AG04450 (cell line): ENCODE measurements at regions not wholly inside any gene's neighbourhood (a gene's known extent, or its start where the extent isn't known, plus 50 kb on each side); places are given as distances from the start of the nearest gene placed in this dataset.

Experiments
- CTCF ChIA-PET: fragments of 300-600, 350-600 bp; formaldehyde crosslinking; extraction: SDS; loops from one replicate; lab custom pipeline; 2022; ENCODE audit warnings: antibody characterized with exemption, inconsistent platforms; lab: Charles Lee
- POLR2A ChIA-PET: fragments of 350-600 bp; formaldehyde crosslinking; extraction: SDS; loops from one replicate; lab custom pipeline; 2021; ENCODE audit warnings: antibody characterized with exemption, inconsistent platforms; lab: Yijun Ruan, JAX
- DNase-seq: peaks from one replicate; pipeline ENCODE4 v3.0.0-alpha.2; 2011; ENCODE audit warnings: low read depth, low spot score
- H3K27ac ChIP-seq: one replicate; pipeline ENCODE4 v1.5.1; 2012; ENCODE audit warnings: low read depth, low read length, control low read depth
- H3K27me3 ChIP-seq: one replicate; pipeline ENCODE4 v1.6.0; 2012; ENCODE audit warnings: low read length; ENCODE audit not compliant: control insufficient read depth, insufficient read depth
- H3K4me3 ChIP-seq: 2 replicates; pipeline ENCODE4 v1.5.1; 2011; ENCODE audit warnings: mild to moderate bottlenecking, low read depth, low read length, control low read depth
- H3K9me3 ChIP-seq: 2 replicates; pipeline ENCODE4 v1.5.1; 2012; ENCODE audit warnings: low read length; ENCODE audit not compliant: control insufficient read depth, insufficient read depth
- TF ChIP-seq, protein P1 (sequence below): IDR thresholded peaks from 2 replicates; pipeline ENCODE4 v1.5.1; 2011; ENCODE audit warnings: low read depth, low read length, control low read depth, inconsistent platforms

DNA sequence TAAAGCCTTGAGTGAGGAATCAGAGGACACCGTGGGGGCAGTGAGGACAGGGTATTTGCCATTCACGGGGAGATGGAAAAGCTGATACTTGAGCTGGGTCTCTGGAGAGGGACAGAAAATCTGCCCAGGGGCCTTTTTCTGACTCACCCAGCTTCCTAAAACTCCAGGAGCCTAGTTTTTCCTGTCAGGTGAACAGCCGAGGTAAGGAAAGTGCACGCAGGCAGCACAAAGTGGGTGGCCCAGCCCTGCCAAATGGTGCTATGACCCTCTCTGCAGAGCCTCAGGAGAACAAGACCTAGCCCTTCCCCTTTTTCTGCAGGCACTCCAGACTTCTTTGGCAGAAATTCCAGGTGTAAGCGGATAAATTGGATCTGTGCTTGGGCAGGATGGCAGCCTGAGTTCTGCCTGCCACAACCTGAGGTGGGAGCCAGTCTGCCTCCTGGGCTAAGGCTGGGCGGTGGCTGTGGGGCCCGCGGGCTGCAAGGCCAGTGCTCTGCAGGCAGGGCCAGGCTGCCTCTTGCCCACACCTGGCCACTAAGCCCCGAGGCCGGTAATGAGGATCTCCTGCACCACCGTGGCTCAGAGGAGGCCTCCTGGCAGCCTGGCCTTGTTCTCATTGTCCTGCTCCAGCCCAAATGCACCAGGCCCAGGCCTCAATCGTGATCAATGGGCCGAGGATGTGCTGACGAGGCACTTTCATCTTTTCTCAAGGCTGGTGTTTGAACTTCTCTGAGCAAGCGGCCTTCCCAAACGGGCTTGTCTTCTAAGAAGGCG lies 72.9 kb upstream of the LMO1 start:
- POLR2A ChIA-PET, result no interaction called here
- CTCF ChIA-PET, result interaction anchor here (1.2 to 1.9 kb wide), 2 partner anchors 73 to 231 kb away, joined by 3 to 11 read pairs; partner anchors contain the start of gene LMO1
- H3K4me3 ChIP-seq, result no peak overlapping the region
- H3K9me3 ChIP-seq, result no peaks in the 10 kb centered on the region; the same call in 1 of the 2 replicates
- H3K27me3 ChIP-seq, result peaks cover 5% of the 10 kb centered on the region
- DNase-seq, result no peak
- TF ChIP-seq, protein P1, sequence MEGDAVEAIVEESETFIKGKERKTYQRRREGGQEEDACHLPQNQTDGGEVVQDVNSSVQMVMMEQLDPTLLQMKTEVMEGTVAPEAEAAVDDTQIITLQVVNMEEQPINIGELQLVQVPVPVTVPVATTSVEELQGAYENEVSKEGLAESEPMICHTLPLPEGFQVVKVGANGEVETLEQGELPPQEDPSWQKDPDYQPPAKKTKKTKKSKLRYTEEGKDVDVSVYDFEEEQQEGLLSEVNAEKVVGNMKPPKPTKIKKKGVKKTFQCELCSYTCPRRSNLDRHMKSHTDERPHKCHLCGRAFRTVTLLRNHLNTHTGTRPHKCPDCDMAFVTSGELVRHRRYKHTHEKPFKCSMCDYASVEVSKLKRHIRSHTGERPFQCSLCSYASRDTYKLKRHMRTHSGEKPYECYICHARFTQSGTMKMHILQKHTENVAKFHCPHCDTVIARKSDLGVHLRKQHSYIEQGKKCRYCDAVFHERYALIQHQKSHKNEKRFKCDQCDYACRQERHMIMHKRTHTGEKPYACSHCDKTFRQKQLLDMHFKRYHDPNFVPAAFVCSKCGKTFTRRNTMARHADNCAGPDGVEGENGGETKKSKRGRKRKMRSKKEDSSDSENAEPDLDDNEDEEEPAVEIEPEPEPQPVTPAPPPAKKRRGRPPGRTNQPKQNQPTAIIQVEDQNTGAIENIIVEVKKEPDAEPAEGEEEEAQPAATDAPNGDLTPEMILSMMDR, result no peak
- no peak overlapping the region for H3K27ac ChIP-seq

DNA sequence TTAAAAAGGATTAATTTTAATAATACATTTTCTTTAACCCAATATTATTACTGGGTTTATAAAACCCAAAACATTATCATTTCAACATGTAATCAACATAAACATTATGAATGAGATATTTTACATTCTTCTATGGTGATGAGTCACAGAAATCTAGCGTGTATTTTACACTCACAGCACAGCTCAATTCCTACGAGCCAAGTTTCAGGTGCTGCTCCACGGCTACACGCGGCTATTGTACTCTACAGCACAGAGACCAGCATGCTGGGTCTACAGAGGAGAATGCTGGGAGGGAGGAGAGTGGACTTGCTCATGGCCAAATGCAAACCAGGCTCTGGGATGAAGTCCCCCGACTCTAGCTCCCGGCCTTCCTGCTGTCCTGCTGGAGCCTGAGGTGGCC lies 72.0 kb upstream of the LMO1 start:
- CTCF ChIA-PET, result interaction anchor here (1.2 kb wide), 1 partner anchor 73 kb away, joined by 3 read pairs; the partner anchor contains the start of gene LMO1
- Histone ChIP-seq H3K9me3 (no peaks in the 10 kb centered on the region; the same call in 1 of the 2 replicates), H3K4me3 (no peak overlapping the region), H3K27me3 (peaks cover 2% of the 10 kb centered on the region), H3K27ac (no peak overlapping the region)
- POLR2A ChIA-PET, result no interaction called here
- no peak for DNase-seq
- TF ChIP-seq, protein P1, result no peak

DNA sequence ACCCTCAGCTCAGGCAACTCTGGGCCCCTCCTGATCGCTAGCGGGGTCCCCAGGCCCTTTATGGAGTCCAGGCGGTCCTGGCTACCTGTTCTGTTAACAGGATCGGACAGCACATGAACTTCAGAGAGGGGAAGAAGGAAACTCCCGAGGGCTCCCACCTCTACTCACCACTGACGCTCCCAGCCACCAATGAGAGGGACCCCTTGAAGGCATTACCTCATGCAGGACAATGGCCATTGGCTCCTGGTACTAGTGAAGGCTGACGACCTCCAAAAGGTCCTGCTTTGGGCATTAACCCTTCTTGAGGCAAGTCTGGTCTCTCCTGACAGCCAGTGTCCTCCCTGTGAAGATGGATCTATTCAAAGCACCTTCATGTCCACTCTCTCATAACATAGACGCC lies 71.5 kb upstream of the LMO1 start:
- CTCF ChIA-PET, result interaction anchor here (1.2 kb wide), 1 partner anchor 72 kb away, joined by 3 read pairs; the partner anchor contains the start of gene LMO1
- no peak overlapping the region for H3K27ac ChIP-seq
- no peaks in the 10 kb centered on the region; the same call in 1 of the 2 replicates for H3K9me3 ChIP-seq
- DNase-seq, result no peak
- POLR2A ChIA-PET, result no interaction called here
- no peak overlapping the region for H3K4me3 ChIP-seq
- H3K27me3 ChIP-seq, result peaks cover 2% of the 10 kb centered on the region
- TF ChIP-seq, protein P1, result no peak

DNA sequence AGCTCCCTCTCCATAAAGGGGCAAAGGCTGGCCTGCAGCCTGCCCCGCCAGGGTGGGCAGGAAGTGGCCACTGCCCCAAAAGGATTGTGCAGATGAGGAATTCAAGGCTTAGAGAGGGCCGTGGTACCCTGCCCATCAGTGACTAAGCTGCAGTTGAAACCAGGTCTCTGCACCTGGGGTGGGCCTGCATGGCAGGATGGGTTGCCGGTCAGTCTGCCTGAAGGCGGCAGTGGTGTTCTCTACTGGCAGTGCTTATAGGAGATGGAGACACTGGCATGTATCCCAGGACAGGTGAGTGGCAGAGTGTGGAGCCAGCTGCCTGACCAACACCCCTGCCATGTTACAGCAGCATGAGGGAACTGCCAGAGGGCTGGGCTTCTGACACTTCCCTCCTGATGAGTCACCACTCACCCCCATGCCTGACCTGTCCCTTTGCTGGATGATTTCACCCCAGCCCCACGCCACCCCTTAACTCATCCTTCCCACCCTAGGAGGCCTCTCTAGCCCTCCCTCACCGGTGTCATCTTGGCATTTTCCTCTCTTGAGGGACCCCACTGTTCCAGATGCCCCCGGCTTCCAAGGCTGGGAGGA lies 70.2 kb upstream of the LMO1 start:
- no peaks in the 10 kb centered on the region; the same call in 1 of the 2 replicates for H3K9me3 ChIP-seq
- no peak for DNase-seq
- peaks cover 2% of the 10 kb centered on the region for H3K27me3 ChIP-seq
- CTCF ChIA-PET, result no interaction called here
- POLR2A ChIA-PET, result no interaction called here
- H3K27ac ChIP-seq, result no peak overlapping the region
- TF ChIP-seq, protein P1, result no peak
- no peak overlapping the region for H3K4me3 ChIP-seq

DNA sequence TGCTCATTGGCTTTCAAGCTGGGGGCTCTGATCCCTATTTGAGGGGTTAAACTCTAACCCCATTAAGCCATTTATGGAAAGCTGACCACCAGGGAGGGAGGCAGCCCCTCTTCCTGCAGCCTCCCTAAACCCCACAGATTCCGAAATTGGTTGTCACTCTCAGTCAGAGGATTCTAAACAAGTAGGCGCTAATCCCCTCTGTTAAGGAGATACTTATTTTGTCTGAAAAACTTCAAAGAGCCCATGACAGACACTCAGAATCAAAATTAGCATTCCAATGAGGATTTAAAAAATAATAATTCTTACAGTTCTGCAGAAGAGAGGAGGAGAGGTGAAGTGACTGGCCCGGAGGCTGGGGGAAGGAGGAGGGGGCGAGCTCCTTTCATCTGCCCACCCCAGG lies 69.7 kb upstream of the LMO1 start:
- Histone ChIP-seq H3K9me3 (no peaks in the 10 kb centered on the region; the same call in 1 of the 2 replicates), H3K4me3 (no peak overlapping the region), H3K27ac (no peak overlapping the region), H3K27me3 (peaks cover 2% of the 10 kb centered on the region)
- no peak for DNase-seq
- TF ChIP-seq, protein P1, result no peak
- ChIA-PET CTCF (no interaction called here), POLR2A (no interaction called here)
